WTC11 (cell line): ENCODE measurements at regions not wholly inside any gene's neighbourhood (a gene's known extent, or its start where the extent isn't known, plus 50 kb on each side); places are given as distances from the start of the nearest gene placed in this dataset.

Source experiments
- ATAC-seq: fragments of 200-7000 bp; cut with Tn5 transposase; 2 replicates; pipeline ENCODE4 v1.10.0; 2021; ENCODE audit warnings: mild to moderate bottlenecking, moderate library complexity
- CTCF ChIA-PET: fragments of 300-600 bp; sonication (Branson Sonifier 250); formaldehyde crosslinking; loops from one replicate; lab custom pipeline; 2021; ENCODE audit warnings: antibody characterized with exemption; lab: Charles Lee
- POLR2A ChIA-PET: fragments of 350-600 bp; sonication (Branson Sonifier 250); formaldehyde crosslinking; loops from one replicate; lab custom pipeline; 2021; ENCODE audit warnings: antibody characterized with exemption; lab: Charles Lee
- DNase-seq: peaks from one replicate; pipeline ENCODE4 v3.0.0; 2021; ENCODE audit warnings: low spot score
- H3K27ac Mint-ChIP-seq: 2 replicates; pipeline ENCODE4 v1.8.0; 2021; ENCODE audit warnings: mixed read lengths
- H3K27me3 Mint-ChIP-seq: 2 replicates; pipeline ENCODE4 v1.8.0; 2021; ENCODE audit warnings: low read depth, mild to moderate bottlenecking, moderate library complexity, mixed read lengths
- H3K36me3 Mint-ChIP-seq: 2 replicates; pipeline ENCODE4 v1.8.0; 2021; ENCODE audit warnings: mixed read lengths
- H3K4me1 Mint-ChIP-seq: 2 replicates; pipeline ENCODE4 v1.8.0; 2022; ENCODE audit warnings: mixed read lengths
- H3K4me3 Mint-ChIP-seq: 2 replicates; pipeline ENCODE4 v1.8.0; 2021; ENCODE audit warnings: mild to moderate bottlenecking, moderate library complexity, mixed read lengths
- H3K9me3 Mint-ChIP-seq: 2 replicates; pipeline ENCODE4 v1.8.0; 2021; ENCODE audit warnings: mixed read lengths
- ATF1 ChIP-seq: sonication (generic); formaldehyde crosslinking; IDR thresholded peaks from 2 replicates; pipeline ENCODE4 v1.8.1; 2023; ENCODE audit warnings: mild to moderate bottlenecking, moderate library complexity, missing genetic modification reagents
- CBFB ChIP-seq: sonication (generic); formaldehyde crosslinking; IDR thresholded peaks from 2 replicates; pipeline ENCODE4 v1.8.1; 2022; ENCODE audit warnings: mild to moderate bottlenecking, low read depth, missing genetic modification reagents
- CTCF ChIP-seq: fragments of 200-600 bp; IDR thresholded peaks from 2 replicates; pipeline ENCODE4 v1.8.0; 2022; ENCODE audit warnings: antibody characterized with exemption
- E2F5 ChIP-seq: sonication (generic); formaldehyde crosslinking; IDR thresholded peaks from 2 replicates; pipeline ENCODE4 v1.8.1; 2022; ENCODE audit warnings: mild to moderate bottlenecking, moderate library complexity, missing genetic modification reagents
- ERG ChIP-seq: fragments of 250-450 bp; sonication (Bioruptor Pico); IDR thresholded peaks from 2 replicates; pipeline ENCODE4 v1.8.0; 2021; ENCODE audit warnings: mild to moderate bottlenecking
- FOXP4 ChIP-seq: sonication (generic); formaldehyde crosslinking; IDR thresholded peaks from 2 replicates; pipeline ENCODE4 v1.8.0; 2022; ENCODE audit warnings: mild to moderate bottlenecking, missing genetic modification reagents
- IRF1 ChIP-seq: sonication (generic); formaldehyde crosslinking; IDR thresholded peaks from 2 replicates; pipeline ENCODE4 v1.8.0; 2023; ENCODE audit warnings: missing genetic modification reagents
- JAZF1 ChIP-seq: fragments of 250-450 bp; sonication (Bioruptor Pico); IDR thresholded peaks from 2 replicates; pipeline ENCODE4 v1.9.0; 2021; ENCODE audit warnings: moderate library complexity, mild to moderate bottlenecking, inconsistent platforms
- JUN ChIP-seq: sonication (generic); formaldehyde crosslinking; IDR thresholded peaks from 2 replicates; pipeline ENCODE4 v1.8.0; 2023; ENCODE audit warnings: mild to moderate bottlenecking, missing genetic modification reagents
- MYBL2 ChIP-seq: sonication (generic); formaldehyde crosslinking; IDR thresholded peaks from 2 replicates; pipeline ENCODE4 v1.8.1; 2023; ENCODE audit warnings: mild to moderate bottlenecking, moderate library complexity, missing genetic modification reagents
- NR1H2 ChIP-seq: sonication (generic); formaldehyde crosslinking; IDR thresholded peaks from 2 replicates; pipeline ENCODE4 v1.9.0; 2021; ENCODE audit warnings: mild to moderate bottlenecking, moderate library complexity, missing genetic modification reagents
- SOX15 ChIP-seq: fragments of 250-450 bp; sonication (Bioruptor Pico); IDR thresholded peaks from 2 replicates; pipeline ENCODE4 v1.9.0; 2021; ENCODE audit warnings: mild to moderate bottlenecking
- ZNF317 ChIP-seq: sonication (generic); formaldehyde crosslinking; IDR thresholded peaks from 2 replicates; pipeline ENCODE4 v1.8.1; 2023; ENCODE audit warnings: low read depth, mild to moderate bottlenecking, moderate library complexity, missing genetic modification reagents, borderline replicate concordance
- ZNF396 ChIP-seq: fragments of 250-450 bp; sonication (Bioruptor Pico); IDR thresholded peaks from 2 replicates; pipeline ENCODE4 v1.8.0; 2021; ENCODE audit warnings: mild to moderate bottlenecking, moderate library complexity, borderline replicate concordance
- ZSCAN18 ChIP-seq: fragments of 250-450 bp; sonication (Bioruptor Pico); IDR thresholded peaks from 2 replicates; pipeline ENCODE4 v2.1.2; 2022; ENCODE audit warnings: mild to moderate bottlenecking, moderate library complexity
- TF ChIP-seq, protein P1 (sequence below): sonication (generic); formaldehyde crosslinking; IDR thresholded peaks from 2 replicates; pipeline ENCODE4 v1.8.1; 2023; ENCODE audit warnings: mild to moderate bottlenecking, missing genetic modification reagents

- H3K4me3 Mint-ChIP-seq: no peak overlapping the region
- TF ChIP-seq FOXP4 (CRISPR knock-in tag) (no peak), ZNF396 (CRISPR knock-in tag) (no peak), ATF1 (CRISPR knock-in tag) (no peak)
- TF ChIP-seq, all 79 proteins: peak for 0
- Mint-ChIP-seq H3K27me3 (no peaks in the 10 kb centered on the region; the same call in 1 of the 2 replicates), H3K27ac (no peak overlapping the region), H3K4me1 (peaks cover 7% of the 10 kb centered on the region; the same call in 1 of the 2 replicates), H3K9me3 (no peaks in the 10 kb centered on the region), H3K36me3 (no peaks in the 10 kb centered on the region)
- DNase-seq (no peak), ATAC-seq (no peak)
- POLR2A ChIA-PET: no interaction called here
- CTCF ChIA-PET: no interaction called here
Measured at GRCh38 chr12:5348057-5348456, 83.9 kb upstream of the NTF3 start.

GRCh38 chr12:5348491-5348890 is 83.4 kb upstream of the NTF3 start:
- Mint-ChIP-seq H3K36me3 (no peaks in the 10 kb centered on the region), H3K4me1 (peaks cover 7% of the 10 kb centered on the region; the same call in 1 of the 2 replicates)
- POLR2A ChIA-PET: no interaction called here
- TF ChIP-seq E2F5 (CRISPR knock-in tag): no peak
- TF ChIP-seq, all 79 proteins: peak for 0
- CTCF ChIA-PET: no interaction called here
- no peak for ATAC-seq
- Mint-ChIP-seq H3K9me3 (no peaks in the 10 kb centered on the region), H3K4me3 (no peak overlapping the region), H3K27me3 (no peaks in the 10 kb centered on the region; the same call in 1 of the 2 replicates), H3K27ac (no peak overlapping the region)
- DNase-seq: no peak

GRCh38 chr12:5364036-5364770 is 67.7 kb upstream of the NTF3 start:
- ChIA-PET POLR2A (no interaction called here), CTCF (interaction anchor here (0.7 kb wide), 1 partner anchor 91 kb away, joined by 3 read pairs; no protein-coding TSS in a partner anchor)
- no peak for DNase-seq
- no peaks in the 10 kb centered on the region for H3K4me1 Mint-ChIP-seq
- no peaks in the 10 kb centered on the region for H3K27me3 Mint-ChIP-seq
- H3K9me3 Mint-ChIP-seq: peaks cover 9% of the 10 kb centered on the region
- no peak overlapping the region for H3K4me3 Mint-ChIP-seq
- no peak overlapping the region for H3K27ac Mint-ChIP-seq
- no peak for ATAC-seq
- H3K36me3 Mint-ChIP-seq: no peaks in the 10 kb centered on the region
- TF ChIP-seq ERG (CRISPR knock-in tag) (no peak), ZNF396 (CRISPR knock-in tag) (no peak), NR1H2 (CRISPR knock-in tag) (no peak), ZNF317 (CRISPR knock-in tag) (no peak), IRF1 (no peak), CBFB (no peak), ZSCAN18 (no peak), CTCF (no peak), JAZF1 (no peak), JUN (CRISPR knock-in tag) (no peak), MYBL2 (CRISPR knock-in tag) (no peak), SOX15 (no peak)
- TF ChIP-seq, protein P1, sequence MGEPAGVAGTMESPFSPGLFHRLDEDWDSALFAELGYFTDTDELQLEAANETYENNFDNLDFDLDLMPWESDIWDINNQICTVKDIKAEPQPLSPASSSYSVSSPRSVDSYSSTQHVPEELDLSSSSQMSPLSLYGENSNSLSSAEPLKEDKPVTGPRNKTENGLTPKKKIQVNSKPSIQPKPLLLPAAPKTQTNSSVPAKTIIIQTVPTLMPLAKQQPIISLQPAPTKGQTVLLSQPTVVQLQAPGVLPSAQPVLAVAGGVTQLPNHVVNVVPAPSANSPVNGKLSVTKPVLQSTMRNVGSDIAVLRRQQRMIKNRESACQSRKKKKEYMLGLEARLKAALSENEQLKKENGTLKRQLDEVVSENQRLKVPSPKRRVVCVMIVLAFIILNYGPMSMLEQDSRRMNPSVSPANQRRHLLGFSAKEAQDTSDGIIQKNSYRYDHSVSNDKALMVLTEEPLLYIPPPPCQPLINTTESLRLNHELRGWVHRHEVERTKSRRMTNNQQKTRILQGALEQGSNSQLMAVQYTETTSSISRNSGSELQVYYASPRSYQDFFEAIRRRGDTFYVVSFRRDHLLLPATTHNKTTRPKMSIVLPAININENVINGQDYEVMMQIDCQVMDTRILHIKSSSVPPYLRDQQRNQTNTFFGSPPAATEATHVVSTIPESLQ (CRISPR knock-in tag): no peak
